GM19463 (cell line): ENCODE measurements at regions not wholly inside any gene's neighbourhood (a gene's known extent, or its start where the extent isn't known, plus 50 kb on each side); places are given as distances from the start of the nearest gene placed in this dataset.

Experiments used
- ATAC-seq: cut with Tn5 transposase; IDR thresholded peaks from one replicate; pipeline ENCODE4 v1.9.1; 2021; ENCODE audit warnings: mild to moderate bottlenecking, moderate library complexity; ENCODE audit not compliant: unreplicated experiment

DNA sequence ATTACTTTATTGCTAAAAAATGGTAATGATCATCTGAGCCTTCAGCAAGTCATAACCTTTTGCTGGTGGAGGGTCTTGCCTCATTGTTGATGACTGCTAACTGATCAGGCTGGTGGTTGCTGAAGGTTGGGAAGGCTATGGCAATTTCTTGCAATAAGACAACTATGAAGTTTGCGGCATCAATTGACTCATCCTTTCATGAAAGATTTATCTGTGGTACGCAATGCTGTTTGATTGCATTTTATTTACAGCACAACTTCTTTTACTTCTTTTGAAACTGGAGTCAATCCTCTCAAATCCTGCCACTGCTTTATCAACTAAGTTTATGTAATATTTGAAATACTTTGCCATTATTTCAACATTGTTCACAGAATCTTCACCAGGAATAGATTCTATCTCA is 58.3 kb upstream of the ACO1 start:
- no peak for ATAC-seq

GRCh38 chr9:32331240-32331639 is 53.2 kb upstream of the ACO1 start:
- ATAC-seq: no peak

GRCh38 chr9:32334112-32334511 is 50.3 kb upstream of the ACO1 start:
- no peak for ATAC-seq
